Gastrocnemius medialis (tissue), 4 donors: ENCODE measurements at regions not wholly inside any gene's neighbourhood (a gene's known extent, or its start where the extent isn't known, plus 50 kb on each side); places are given as distances from the start of the nearest gene placed in this dataset.

ENCODE experiments used
- ATAC-seq, 2 donors: fragments of 150-250 bp; one replicate each; pipeline ENCODE4 v1.9.1; 2016
- DNase-seq, 2 donors: peaks; one replicate each; pipeline ENCODE4 v3.0.0-alpha.2; 2019
- H3K27ac ChIP-seq, 4 donors: fragments of 200-600 bp; sonication (generic); 1 replicate in 1 of 4; 2 replicates in 3 of 4; pipeline ENCODE4 v1.5.1; 2016 to 2018; ENCODE audit warnings: mild to moderate bottlenecking in 2 of 4, moderate library complexity in 1 of 4
- H3K27me3 ChIP-seq, 3 donors: fragments of 200-600 bp; sonication (generic) in 2 of 3; 1 replicate in 1 of 3; 2 replicates in 2 of 3; pipeline versions ENCODE4 v1.5.1 to v1.6.0; 2016 to 2019; ENCODE audit warnings: mild to moderate bottlenecking in 1 of 3, moderate library complexity in 1 of 3
- H3K36me3 ChIP-seq, 2 donors: fragments of 200-600 bp; sonication (generic) in 1 of 2; one replicate each; pipeline ENCODE4 v1.5.1; 2017 to 2018
- H3K4me1 ChIP-seq, 2 donors: fragments of 200-600 bp; sonication (generic) in 1 of 2; one replicate each; pipeline ENCODE4 v1.5.1; 2016 to 2017; ENCODE audit warnings: mild to moderate bottlenecking in 2 of 2
- H3K4me3 ChIP-seq, 4 donors: fragments of 200-600 bp; sonication (generic) in 3 of 4; 1 replicate in 1 of 4; 2 replicates in 3 of 4; pipeline ENCODE4 v1.5.1; 2016 to 2019; ENCODE audit warnings: mild to moderate bottlenecking in 2 of 4
- H3K9me3 ChIP-seq, 3 donors: fragments of 200-600 bp; sonication (generic) in 2 of 3; 1 replicate in 1 of 3; 2 replicates in 2 of 3; pipeline ENCODE4 v1.5.1; 2016 to 2019
- CTCF ChIP-seq, 5 experiments: fragments of 450-650 bp in 3 of 5; fragments of 200-600 bp in 2 of 5; sonication (generic) in 2 of 5; IDR thresholded peaks in 4 of 5; conservative IDR thresholded peaks in 1 of 5; 1 replicate in 4 of 5; 2 replicates in 1 of 5; pipeline ENCODE4 v1.5.1; 2016 to 2019; ENCODE audit warnings: antibody characterized with exemption in 5 of 5, mild to moderate bottlenecking in 3 of 5, moderate library complexity in 3 of 5
- POLR2A ChIP-seq, 2 donors: fragments of 450-650 bp; IDR thresholded peaks; one replicate each; pipeline ENCODE4 v1.6.1; 2017; ENCODE audit warnings: antibody characterized with exemption in 2 of 2, mild to moderate bottlenecking in 2 of 2, moderate library complexity in 2 of 2
- in situ Hi-C, 4 donors: fragments of 200-750 bp; cut with MboI; loops; one replicate each; pipeline versions ENCODE4 v1.15.0 to v1.8.0; 2017; ENCODE audit warnings: low sequenced_read_pairs in 4 of 4
- intact Hi-C: fragments of 100-400 bp; cut with DNase I; formaldehyde crosslinking; loops from one replicate; pipeline ENCODE4 v1.15.1; 2023; ENCODE audit warnings: low total_unique reads

GRCh38 chr6:111996144-111996865, 57.6 kb upstream of the CCN6 start:
- TF ChIP-seq POLR2A (IDR thresholded peaks at IDR 0.05) = no peak
- TF ChIP-seq CTCF (IDR thresholded peaks at IDR 0.05 in 4 of 5, conservative IDR thresholded peaks at IDR 0.05 in 1 of 5) = no peak
- Histone ChIP-seq H3K9me3 (no peaks in the 10 kb centered on the region), H3K27me3 (no peaks in the 10 kb centered on the region), H3K27ac (no peak overlapping the region), H3K36me3 (no peaks in the 10 kb centered on the region), H3K4me3 (no peak overlapping the region), H3K4me1 (peaks cover 0 to 8% of the 10 kb centered on the region in 2 donors)
- in situ Hi-C loops (loop anchor here (5.0 kb wide), 2 partner anchors 284 to 289 kb away; no protein-coding TSS in a partner anchor), intact Hi-C loops (loop anchor here (2.0 to 5.0 kb wide), 2 partner anchors 46 to 124 kb away; partner anchors contain the start of gene FYN)
- DNase-seq (no peak), ATAC-seq (no peak)

- ATAC-seq = peak; percentile 70 to 92
- peak; percentile 76 to 79 for DNase-seq
- no peaks in the 10 kb centered on the region for H3K36me3 ChIP-seq
- peak overlapping the region; percentile 8 to 39 (median 34) for H3K4me3 ChIP-seq
- H3K4me1 ChIP-seq = peaks cover 0 to 8% of the 10 kb centered on the region in 2 donors
- in situ Hi-C loops (loop anchor here (5.0 kb wide), 2 partner anchors 285 to 290 kb away; no protein-coding TSS in a partner anchor), intact Hi-C loops (loop anchor here (1.0 to 5.0 kb wide), 4 partner anchors 46 to 738 kb away; partner anchors contain the start of gene FYN)
- peak overlapping the region; percentile 21 to 64 (median 54) for H3K27ac ChIP-seq
- no peak for TF ChIP-seq POLR2A (IDR thresholded peaks at IDR 0.05)
- peak; percentile 84 to 93 (median 89) for TF ChIP-seq CTCF (IDR thresholded peaks at IDR 0.05 in 4 of 5, conservative IDR thresholded peaks at IDR 0.05 in 1 of 5)
- no peaks in the 10 kb centered on the region for H3K9me3 ChIP-seq
- no peaks in the 10 kb centered on the region for H3K27me3 ChIP-seq
These were observed 56.6 kb upstream of the CCN6 start for GRCh38 chr6:111997078-111997852.

GRCh38 chr6:111997853-111998208, 56.1 kb upstream of the CCN6 start:
- ATAC-seq = peak; percentile 22 to 29
- Histone ChIP-seq H3K27me3 (no peaks in the 10 kb centered on the region), H3K4me3 (peak overlapping the region; percentile 8 to 39 (median 34)), H3K36me3 (no peaks in the 10 kb centered on the region), H3K27ac (peak overlapping the region; percentile 21 to 64 (median 54)), H3K4me1 (peaks cover 0 to 8% of the 10 kb centered on the region in 2 donors), H3K9me3 (no peaks in the 10 kb centered on the region)
- intact Hi-C loops (loop anchor here (1.0 to 5.0 kb wide), 4 partner anchors 45 to 739 kb away; partner anchors contain the start of gene FYN), in situ Hi-C loops (loop anchor here (5.0 kb wide), 2 partner anchors 286 to 291 kb away; no protein-coding TSS in a partner anchor)
- peak in 1 of 2 donors; percentile 55 for DNase-seq
- no peak for TF ChIP-seq POLR2A (IDR thresholded peaks at IDR 0.05)
- no peak for TF ChIP-seq CTCF (IDR thresholded peaks at IDR 0.05 in 4 of 5, conservative IDR thresholded peaks at IDR 0.05 in 1 of 5)

- H3K36me3 ChIP-seq = no peaks in the 10 kb centered on the region
- H3K4me1 ChIP-seq = peaks cover 0 to 5% of the 10 kb centered on the region in 2 donors
- no peak overlapping the region for H3K4me3 ChIP-seq
- TF ChIP-seq CTCF (IDR thresholded peaks at IDR 0.05 in 4 of 5, conservative IDR thresholded peaks at IDR 0.05 in 1 of 5) (no peak), POLR2A (IDR thresholded peaks at IDR 0.05) (no peak)
- ATAC-seq (no peak), DNase-seq (no peak)
- H3K9me3 ChIP-seq = no peaks in the 10 kb centered on the region
- H3K27me3 ChIP-seq = no peaks in the 10 kb centered on the region
- intact Hi-C loops = no loop called here
- H3K27ac ChIP-seq = no peak overlapping the region
- in situ Hi-C loops = no loop called here
These were observed 51.6 kb upstream of the CCN6 start for GRCh38 chr6:112002307-112002706.
